ENCODE measurements at regions not wholly inside any gene's neighbourhood (a gene's known extent, or its start where the extent isn't known, plus 50 kb on each side); places are given as distances from the start of the nearest gene placed in this dataset.

DNA sequence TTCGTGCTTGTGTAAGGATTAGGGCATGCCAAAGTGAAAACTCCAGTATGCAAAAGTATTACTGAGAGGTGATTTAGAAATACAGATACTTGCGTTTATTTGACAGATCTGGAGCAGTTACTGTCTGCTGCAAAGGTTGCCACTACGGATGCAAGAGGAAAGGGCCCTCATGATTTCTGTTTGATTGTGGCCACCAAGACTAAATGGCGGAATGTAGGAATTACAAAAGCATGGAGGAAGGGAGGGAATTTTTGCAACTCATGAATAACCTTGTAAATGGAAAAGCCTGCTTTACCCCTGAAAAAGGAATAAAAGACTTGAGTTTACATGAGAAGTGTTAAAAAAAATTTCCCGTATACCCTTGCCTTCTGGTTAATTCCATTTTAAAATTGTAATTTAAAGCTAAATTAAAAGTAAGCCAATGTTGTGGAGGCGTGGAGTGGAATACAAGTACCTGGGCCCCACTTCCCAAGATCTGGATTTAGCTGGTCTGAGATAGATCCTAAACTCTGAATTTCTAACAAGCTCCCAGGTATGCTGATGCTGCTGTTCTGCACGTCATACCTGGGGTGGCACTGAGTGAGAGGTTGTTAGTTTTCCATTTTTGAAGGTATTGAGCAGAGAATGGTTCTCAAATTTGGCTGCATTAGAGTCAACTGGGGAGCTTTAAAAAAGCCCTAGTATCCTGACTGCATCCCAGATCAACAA lies 56.6 kb upstream of the NKX2-2 start:
- Histone ChIP-seq H3K27ac (ENCODE audit: low read depth in 1 of 2, low read length in 1 of 2) (no peak overlapping the region), H3K9me3 (ENCODE audit: control insufficient read depth in 2 of 2, insufficient read depth in 1 of 2, low read length in 1 of 2) (no peaks in the 10 kb centered on the region), H3K27me3 (ENCODE audit: control insufficient read depth in 2 of 2, insufficient read depth in 1 of 2, low read length in 1 of 2) (peaks cover 0 to 2% of the 10 kb centered on the region in 2 donors), H3K4me1 (ENCODE audit: control insufficient read depth in 2 of 2, insufficient read depth in 2 of 2, low read length in 2 of 2) (no peaks in the 10 kb centered on the region), H3K36me3 (ENCODE audit: control insufficient read depth in 2 of 2, insufficient read depth in 2 of 2, low read length in 1 of 2) (no peaks in the 10 kb centered on the region), H3K4me3 (ENCODE audit: low read length in 2 of 2) (no peak overlapping the region)
- WGBS: 67% methylated on average over 7 of the region's 7 CpGs
- DNase-seq (ENCODE audit: low read depth in 6 of 9, low spot score in 9 of 9): no peak

DNA sequence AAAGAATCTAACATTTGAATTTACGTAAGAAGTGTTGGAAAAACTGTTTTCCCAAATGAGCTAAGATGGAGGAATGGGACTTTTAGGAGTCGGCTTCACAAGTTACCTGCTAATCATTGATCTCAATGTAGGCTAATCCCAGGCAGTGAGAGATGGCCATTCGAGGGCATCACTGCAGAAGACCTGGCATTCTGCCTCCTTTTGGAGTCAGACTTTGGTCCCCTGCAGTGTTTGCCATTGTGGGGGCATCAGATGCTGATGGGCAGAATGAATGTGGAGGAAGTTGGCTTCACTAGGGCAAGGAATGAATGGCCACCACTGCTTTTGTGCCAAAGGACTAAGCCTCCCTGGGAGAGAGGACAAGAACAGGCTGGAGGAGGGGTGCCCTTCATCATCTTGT lies 55.7 kb upstream of the NKX2-2 start:
- H3K27ac ChIP-seq (ENCODE audit: low read depth in 1 of 2, low read length in 1 of 2): no peak overlapping the region
- H3K4me3 ChIP-seq (ENCODE audit: low read length in 2 of 2): no peak overlapping the region
- H3K27me3 ChIP-seq (ENCODE audit: control insufficient read depth in 2 of 2, insufficient read depth in 1 of 2, low read length in 1 of 2): peaks cover 0 to 2% of the 10 kb centered on the region in 2 donors
- no peak for DNase-seq (ENCODE audit: low read depth in 6 of 9, low spot score in 9 of 9)
- no peaks in the 10 kb centered on the region for H3K9me3 ChIP-seq (ENCODE audit: control insufficient read depth in 2 of 2, insufficient read depth in 1 of 2, low read length in 1 of 2)
- H3K36me3 ChIP-seq (ENCODE audit: control insufficient read depth in 2 of 2, insufficient read depth in 2 of 2, low read length in 1 of 2): no peaks in the 10 kb centered on the region
- H3K4me1 ChIP-seq (ENCODE audit: control insufficient read depth in 2 of 2, insufficient read depth in 2 of 2, low read length in 2 of 2): no peaks in the 10 kb centered on the region
- WGBS: 91% methylated on average over 3 of the region's 3 CpGs

DNA sequence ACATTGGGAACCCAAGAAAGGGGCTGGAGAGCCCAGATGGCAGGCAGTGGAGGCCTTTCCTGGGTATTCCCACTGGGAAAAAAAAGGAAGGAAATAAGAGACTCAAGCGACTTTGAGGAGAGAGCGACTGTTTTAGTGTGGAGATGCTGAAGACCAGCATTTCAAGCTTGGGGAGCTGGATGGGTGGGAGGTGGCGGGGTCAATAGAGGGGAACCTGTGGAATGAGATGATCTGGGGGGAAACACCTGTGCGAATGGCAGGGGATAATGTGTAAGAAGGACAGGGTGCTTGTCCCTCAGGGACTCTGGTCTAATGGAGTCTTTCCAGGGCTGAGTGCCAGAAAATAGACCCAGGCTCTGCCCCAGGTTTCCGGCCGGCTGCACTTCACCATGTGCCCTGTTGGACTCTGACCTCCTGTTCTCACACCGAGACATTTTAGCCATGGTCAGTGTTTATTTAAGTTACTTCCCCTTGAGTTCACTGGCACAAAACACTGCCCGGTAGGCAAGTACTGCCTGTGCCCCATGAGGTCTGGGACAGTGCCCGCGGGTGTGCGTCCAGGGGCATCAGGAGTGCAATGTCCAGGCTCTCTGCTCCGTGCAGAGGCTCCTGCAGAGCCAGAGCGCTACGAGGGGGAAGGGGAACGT lies 50.4 kb upstream of the NKX2-2 start:
- WGBS: 89% methylated on average over 15 of the region's 15 CpGs
- DNase-seq (ENCODE audit: low read depth in 6 of 9, low spot score in 9 of 9): no peak
- no peaks in the 10 kb centered on the region for H3K27me3 ChIP-seq (ENCODE audit: control insufficient read depth in 2 of 2, insufficient read depth in 1 of 2, low read length in 1 of 2)

More for the DNA sequence above, 50.4 kb upstream of the NKX2-2 start:
- Histone ChIP-seq H3K27ac (ENCODE audit: low read depth in 1 of 2, low read length in 1 of 2) (no peak overlapping the region), H3K4me1 (ENCODE audit: control insufficient read depth in 2 of 2, insufficient read depth in 2 of 2, low read length in 2 of 2) (no peaks in the 10 kb centered on the region), H3K36me3 (ENCODE audit: control insufficient read depth in 2 of 2, insufficient read depth in 2 of 2, low read length in 1 of 2) (no peaks in the 10 kb centered on the region), H3K9me3 (ENCODE audit: control insufficient read depth in 2 of 2, insufficient read depth in 1 of 2, low read length in 1 of 2) (no peaks in the 10 kb centered on the region), H3K4me3 (ENCODE audit: low read length in 2 of 2) (no peak overlapping the region)

All from thymus (tissue), 11 donors.